Activated T-cell treated with anti-CD3 and anti-CD28 coated beads, Interleukin-2, amount 50 U/mL, for 48 hours (primary cell): ENCODE measurements at regions not wholly inside any gene's neighbourhood (a gene's known extent, or its start where the extent isn't known, plus 50 kb on each side); places are given as distances from the start of the nearest gene placed in this dataset.

ENCODE experiments used
- DNase-seq, 2 experiments: peaks; one replicate each; pipeline ENCODE4 v3.0.0-alpha.2; 2020

DNA sequence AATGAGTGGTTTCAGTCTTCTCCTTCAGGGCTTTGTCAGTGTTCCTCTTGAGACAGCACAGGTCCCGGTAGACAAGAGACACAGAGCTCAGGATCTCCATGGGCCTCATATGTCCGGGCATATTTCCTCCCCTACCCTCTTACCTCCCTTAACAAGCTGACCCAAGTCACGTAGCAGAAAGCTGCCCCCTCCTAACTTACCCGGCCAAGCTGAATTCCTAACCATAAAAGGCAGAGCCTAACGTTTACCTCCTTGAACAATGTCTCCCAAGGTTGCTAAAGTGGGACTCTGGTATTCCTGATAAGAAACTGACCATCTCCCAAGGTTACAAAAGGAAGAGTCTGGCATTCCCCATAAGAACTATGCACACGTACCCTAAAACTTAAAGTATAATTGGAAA is 182.2 kb upstream of the USP15 start:
- no peak for DNase-seq

GRCh38 chr12:62082448-62082847 is 177.8 kb upstream of the USP15 start:
- DNase-seq, result no peak

DNA sequence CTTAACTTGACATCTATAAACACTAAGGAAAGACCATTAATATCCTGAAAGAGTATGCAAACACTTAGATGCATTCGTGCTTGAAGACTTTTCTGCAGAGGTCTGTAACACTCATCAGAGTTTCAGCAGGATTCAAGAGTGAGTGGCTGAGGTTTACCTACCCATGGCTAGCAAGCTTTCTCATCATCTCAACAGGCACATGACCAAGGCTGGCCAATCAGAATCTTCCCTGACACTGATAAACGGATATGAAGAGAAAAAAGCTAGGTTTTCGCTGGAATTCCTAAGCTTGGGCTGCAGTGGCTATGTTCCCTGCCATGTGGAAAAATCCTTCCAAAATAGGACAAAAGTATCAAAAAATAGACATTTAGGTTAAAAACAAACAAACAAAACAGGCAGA is 162.1 kb upstream of the USP15 start:
- no peak for DNase-seq

DNA sequence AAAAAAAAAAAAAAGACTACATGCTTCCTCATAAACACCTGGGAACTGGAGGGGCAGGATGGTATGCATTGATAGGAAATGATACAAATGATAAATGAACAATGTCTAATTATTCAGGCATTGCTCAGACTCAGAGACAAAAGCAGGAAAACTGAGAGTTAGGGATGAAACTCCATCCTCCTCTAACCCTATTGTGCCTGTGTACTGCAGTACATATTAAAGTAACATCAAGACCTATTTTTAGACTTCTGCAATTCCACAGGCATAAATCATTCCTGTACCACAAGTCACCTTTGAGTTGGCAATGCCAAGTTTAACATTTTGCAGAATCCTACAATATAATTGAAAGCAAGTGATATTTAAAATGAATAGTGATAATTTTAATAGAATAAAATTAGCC is 156.5 kb upstream of the USP15 start:
- no peak for DNase-seq

GRCh38 chr12:62106547-62107185 is 153.5 kb upstream of the USP15 start:
- DNase-seq, result no peak

DNA sequence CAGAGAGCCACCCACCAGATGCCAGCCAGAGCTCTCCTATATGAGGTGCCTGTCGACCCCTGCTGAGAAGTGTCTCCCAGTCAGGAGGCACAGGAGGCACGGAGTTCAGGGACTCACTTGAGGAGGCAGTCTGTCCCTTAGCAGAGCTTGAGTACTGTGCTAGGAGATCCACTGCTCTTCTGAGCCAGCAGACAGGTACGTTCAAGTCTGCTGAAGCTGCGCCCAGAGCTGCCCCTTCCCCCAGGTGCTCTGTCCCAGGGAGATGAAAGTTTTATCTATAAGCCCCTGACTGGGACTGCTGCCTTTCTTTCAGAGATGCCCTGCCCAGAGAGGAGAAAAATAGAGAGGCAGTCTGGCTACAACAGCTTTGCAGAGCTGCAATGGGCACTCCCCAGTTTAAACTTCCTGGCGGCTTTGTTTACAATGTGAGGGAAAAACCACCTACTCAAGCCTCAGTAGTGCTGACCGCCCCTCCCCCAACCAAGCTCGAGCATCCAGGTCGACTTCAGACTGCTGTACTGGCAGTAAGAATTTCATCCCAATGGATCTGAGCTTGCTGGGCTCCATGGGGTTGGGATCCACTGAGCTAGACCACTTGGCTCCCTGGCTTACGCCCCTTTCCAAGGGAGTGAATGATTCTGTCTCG is 146.7 kb upstream of the USP15 start:
- no peak for DNase-seq

DNA sequence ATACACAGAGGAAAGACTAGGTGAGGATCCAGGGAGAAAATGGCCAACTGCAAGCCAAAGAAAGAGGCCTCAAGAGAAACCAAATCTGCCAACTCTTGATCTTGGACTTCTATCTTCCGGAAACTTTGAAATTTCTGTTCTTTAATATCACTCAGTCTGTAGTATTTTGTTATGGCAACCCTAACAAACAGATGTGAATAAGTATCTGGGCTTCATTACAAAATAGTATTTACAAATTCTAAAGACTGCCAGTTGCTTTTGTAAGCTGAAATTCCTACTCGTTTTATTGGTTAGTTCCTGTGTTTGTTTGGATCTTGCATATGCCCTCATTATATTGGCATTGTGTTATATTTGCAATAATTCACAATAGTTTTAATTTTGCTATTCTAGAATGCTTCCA is 143.2 kb upstream of the USP15 start:
- DNase-seq, result no peak

- peak; percentile 26 to 42 for DNase-seq
Measured at GRCh38 chr12:62123721-62124203, 136.4 kb upstream of the USP15 start.

DNA sequence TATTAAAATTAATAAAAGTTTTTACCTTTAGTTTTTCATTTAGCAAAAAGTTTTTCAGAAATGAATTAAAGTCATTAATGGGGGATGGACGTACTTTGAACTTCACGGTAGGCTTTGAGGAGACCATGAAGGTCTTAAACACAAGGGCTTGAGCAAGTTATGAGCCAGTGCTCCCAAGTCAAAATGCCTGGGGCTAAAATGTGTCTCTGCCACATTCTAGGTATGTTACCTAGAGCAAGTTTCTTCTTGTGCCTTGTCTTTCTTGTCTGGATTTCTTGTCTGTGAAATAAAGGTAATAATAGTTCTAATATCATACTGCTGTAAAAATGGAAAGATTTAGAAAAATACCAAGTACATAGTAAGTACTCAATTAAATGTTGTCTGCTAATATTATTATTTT is 132.7 kb upstream of the USP15 start:
- DNase-seq, result no peak

- no peak for DNase-seq
Measured at GRCh38 chr12:62128175-62128975, 131.8 kb upstream of the USP15 start.

- DNase-seq, result no peak
Measured at GRCh38 chr12:62129291-62129690, 130.9 kb upstream of the USP15 start.

- no peak for DNase-seq
Measured at GRCh38 chr12:62130402-62130801, 129.8 kb upstream of the USP15 start.

- DNase-seq, result no peak
Measured at GRCh38 chr12:62130834-62131552, 129.2 kb upstream of the USP15 start.

- DNase-seq, result no peak
Measured at GRCh38 chr12:62133440-62133839, 126.8 kb upstream of the USP15 start.

DNA sequence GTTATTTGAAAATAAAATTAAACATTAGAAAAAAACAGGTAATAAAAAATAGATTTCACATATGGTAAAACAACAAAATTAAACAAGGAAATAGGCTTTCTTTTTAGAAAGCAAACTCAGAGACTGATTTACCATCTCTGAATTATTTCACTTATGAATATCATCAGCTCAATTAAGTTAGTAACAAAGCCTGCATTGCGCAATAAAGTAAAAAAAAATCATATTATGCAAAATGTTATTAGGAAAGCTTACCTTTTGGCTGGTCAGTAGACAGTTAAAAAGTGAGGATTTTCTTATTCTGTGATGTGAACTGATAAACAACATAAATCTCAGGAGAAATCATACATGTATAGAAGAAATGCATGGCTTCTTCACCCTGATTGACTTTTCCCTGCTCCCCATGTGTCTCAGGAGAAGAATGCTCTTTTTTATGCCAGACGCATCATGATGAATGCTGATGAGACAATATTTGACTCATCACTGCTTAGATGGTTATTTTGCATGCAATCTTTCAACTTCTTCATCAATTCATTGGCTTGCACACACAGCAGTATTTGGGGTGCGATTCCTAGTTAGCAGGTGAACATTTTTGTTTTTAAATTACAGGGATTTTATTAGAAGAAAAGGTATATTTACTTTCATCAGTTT is 124.5 kb upstream of the USP15 start:
- no peak for DNase-seq

DNA sequence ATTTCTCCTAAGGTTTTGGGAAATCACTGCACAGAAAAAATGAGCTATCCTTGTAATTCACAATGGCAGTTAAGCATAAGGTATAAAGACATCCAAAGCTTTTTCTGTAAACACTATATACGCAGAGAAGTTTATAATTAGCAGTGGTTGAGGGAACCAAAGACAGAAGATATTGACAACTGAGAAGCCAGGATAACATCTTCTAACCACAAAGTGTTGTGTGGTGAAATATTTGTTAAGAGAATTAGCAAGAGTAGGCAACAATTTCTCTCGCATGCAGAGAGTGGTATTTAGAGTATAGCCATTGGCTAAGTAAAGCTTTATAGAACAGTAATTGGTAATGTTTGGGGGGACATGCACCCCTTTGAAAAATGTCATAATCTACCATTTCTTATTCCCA is 123.7 kb upstream of the USP15 start:
- DNase-seq, result no peak

- DNase-seq, result no peak
Measured at GRCh38 chr12:62138527-62138926, 121.7 kb upstream of the USP15 start.

DNA sequence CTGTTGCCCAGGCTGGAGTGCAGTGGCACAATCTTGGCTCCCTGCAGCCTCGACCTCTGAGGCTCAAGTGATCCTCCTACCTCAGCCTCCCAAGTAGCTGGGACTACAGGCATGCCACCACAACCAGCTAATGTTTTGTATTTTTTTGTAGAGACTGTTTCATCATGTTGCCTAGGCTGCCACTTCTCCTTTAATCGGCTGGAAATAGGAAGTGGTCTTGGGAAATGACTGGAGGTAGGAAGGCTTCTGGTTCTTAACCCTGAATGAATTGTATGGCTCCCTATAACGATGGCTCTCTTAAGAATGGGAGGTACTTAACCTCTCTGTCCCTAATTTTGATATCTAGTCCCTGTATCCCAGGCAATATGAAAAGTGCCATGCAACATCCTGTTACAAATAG is 113.9 kb upstream of the USP15 start:
- DNase-seq, result no peak

- no peak for DNase-seq
Measured at GRCh38 chr12:62158013-62158412, 102.2 kb upstream of the USP15 start.

DNA sequence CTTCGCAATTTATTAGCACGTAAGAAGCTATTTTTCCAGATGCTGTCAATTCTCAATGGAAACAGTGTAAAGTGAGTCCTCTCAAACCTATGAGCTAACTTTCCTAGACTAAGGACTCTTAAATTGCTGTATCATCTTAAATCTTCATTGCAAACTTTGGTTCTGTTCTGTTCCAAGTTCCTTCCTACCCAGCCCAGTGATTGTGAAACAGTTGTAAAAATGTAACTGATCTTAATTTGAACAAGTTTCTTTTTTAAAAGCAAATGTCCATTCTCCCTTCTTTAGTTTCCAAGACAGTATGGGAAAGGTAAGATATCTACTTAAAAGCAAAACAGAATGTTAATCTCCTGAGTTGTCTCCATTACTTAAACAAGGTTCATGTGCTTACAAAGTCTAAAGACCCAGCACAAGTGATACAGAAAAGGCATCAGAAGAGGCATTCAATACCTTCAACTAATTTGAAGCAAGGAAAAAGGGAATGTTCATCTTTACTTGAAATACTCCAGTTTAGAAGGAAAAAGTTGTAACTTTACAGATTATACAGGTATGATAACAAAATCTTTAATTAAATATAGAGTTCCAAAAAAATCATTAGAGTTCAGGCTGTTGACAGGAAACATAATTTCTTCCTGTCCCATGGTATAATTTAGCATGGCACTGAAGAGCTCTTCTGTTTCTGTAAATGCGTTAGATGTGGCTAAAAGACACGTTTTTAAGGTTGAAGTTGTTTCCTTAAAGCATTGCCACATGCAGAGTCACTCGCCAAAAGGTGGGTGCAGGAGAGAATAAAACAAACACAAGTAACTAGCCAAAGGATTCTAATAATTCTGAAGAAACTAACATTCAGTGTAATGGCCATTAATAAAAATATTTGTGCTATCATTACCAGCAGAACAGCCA is 101.5 kb upstream of the USP15 start:
- no peak for DNase-seq

- no peak for DNase-seq
Measured at GRCh38 chr12:62162214-62162613, 98.0 kb upstream of the USP15 start.

DNA sequence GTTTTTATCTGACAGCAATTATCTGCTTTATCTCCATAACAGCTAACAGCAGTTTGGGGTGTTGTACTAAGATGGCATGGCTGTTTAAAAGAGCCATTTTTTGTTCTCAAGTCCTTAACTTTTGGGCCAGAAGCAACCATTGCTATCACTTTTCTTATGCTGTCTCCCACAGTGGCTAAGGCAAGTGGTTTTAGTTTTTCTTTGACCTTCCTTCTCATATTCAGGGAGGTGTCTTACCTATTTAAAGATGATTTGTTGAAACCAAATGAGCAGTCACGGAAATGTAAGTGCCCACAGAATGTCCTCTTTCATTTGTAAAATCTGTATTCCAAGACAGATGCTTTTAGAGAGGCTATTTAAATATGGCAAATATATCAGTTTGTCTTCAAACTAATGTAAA is 96.8 kb upstream of the USP15 start:
- no peak for DNase-seq
